Suprapubic skin (tissue), 3 donors: ENCODE measurements at regions not wholly inside any gene's neighbourhood (a gene's known extent, or its start where the extent isn't known, plus 50 kb on each side); places are given as distances from the start of the nearest gene placed in this dataset.

Source experiments
- EP300 ChIP-seq: sonication (generic); formaldehyde crosslinking; IDR thresholded peaks from one replicate; pipeline ENCODE4 v1.6.1; 2017; ENCODE audit warnings: antibody characterized with exemption
- TF ChIP-seq, protein P1 (sequence below), 2 donors: fragments of 200-600 bp in 1 of 2; fragments of 450-650 bp in 1 of 2; sonication (generic) in 1 of 2; IDR thresholded peaks; one replicate each; pipeline ENCODE4 v1.5.1; 2016 to 2019; ENCODE audit warnings: antibody characterized with exemption in 2 of 2, mild to moderate bottlenecking in 1 of 2, moderate library complexity in 1 of 2

DNA sequence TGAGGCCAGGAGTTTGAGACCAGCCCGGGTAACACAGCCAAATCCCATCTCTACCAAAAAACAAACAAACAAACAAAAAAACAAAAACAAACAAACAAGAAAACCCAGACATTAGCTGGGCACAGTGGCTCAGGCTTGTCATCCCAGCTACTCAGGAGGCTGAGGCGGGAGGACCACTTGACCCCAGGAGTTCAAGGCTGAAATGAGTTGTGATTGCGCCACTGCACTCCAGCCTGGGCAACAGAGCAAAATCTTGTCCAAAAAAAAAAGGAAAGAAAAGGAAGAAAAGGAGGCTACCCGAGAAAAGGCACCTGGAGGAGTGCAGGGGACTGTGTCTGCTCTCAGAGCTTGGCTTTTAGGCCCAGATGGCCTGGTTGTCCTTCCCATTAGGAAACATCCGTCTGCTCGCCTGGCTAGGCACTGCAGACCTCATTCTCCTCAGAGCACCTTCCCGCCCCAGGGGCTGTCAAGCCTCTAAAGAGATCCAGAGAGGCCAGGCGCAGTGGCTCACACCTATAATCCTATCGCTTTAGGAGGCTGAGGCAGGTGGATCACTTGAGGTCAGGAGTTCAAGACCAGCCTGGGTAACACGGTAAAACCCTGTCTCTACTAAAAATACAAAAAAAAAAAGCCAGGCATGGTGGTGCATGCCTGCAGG is 185.3 kb upstream of the IER5L start:
- TF ChIP-seq, protein P1, sequence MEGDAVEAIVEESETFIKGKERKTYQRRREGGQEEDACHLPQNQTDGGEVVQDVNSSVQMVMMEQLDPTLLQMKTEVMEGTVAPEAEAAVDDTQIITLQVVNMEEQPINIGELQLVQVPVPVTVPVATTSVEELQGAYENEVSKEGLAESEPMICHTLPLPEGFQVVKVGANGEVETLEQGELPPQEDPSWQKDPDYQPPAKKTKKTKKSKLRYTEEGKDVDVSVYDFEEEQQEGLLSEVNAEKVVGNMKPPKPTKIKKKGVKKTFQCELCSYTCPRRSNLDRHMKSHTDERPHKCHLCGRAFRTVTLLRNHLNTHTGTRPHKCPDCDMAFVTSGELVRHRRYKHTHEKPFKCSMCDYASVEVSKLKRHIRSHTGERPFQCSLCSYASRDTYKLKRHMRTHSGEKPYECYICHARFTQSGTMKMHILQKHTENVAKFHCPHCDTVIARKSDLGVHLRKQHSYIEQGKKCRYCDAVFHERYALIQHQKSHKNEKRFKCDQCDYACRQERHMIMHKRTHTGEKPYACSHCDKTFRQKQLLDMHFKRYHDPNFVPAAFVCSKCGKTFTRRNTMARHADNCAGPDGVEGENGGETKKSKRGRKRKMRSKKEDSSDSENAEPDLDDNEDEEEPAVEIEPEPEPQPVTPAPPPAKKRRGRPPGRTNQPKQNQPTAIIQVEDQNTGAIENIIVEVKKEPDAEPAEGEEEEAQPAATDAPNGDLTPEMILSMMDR (IDR thresholded peaks at IDR 0.05) = no peak
- no peak for TF ChIP-seq EP300
